ENCODE measurements at regions not wholly inside any gene's neighbourhood (a gene's known extent, or its start where the extent isn't known, plus 50 kb on each side); places are given as distances from the start of the nearest gene placed in this dataset.

DNA sequence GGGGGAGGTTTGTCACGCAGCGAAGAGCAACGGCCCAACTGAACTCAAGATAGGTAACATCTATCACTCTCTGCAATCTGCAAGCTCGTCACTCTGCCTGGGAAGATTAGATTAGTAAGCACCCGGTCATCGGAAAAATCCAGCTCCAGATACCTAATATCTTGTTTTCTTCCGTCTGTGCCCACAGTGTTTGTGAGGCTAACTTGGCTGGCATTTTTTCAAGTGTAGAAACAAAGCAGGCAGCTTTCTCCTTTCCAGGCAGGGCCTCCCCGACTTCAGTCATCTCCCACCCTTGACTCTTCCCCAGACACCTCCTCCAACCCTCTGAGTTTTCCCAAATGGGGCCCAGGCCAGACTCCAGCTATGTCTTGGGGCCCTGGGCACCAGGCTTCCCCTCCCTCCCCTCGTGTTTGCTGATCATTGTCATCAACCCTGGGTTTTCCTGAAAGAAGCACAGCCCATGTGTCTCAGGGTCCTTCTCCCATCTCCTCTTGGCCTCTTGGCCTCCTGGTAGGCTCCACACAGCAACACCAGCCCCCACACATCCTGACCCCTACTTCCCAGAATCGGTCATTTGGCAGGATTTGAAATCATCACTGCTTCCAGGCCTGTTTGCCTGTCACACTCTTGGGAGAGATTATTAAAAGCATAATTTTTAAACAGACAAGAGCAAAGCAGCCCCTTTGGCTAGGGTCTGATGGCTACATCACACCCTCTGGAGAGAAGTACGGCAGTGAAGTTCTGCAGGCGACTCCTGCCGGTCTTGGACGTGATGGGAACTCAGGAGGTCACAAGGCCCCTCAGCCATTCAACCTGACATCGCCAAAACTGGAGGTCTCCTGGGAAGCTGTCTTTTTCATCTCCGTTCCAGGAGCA, 144.9 kb upstream of the ID2 start:
- DNase-seq (ENCODE audit: extremely low spot score) = no peak
- peaks cover 23 to 51% (median 47%) of the 10 kb centered on the region in 4 donors for H3K4me1 ChIP-seq
- 82% methylated on average over 15 of the region's 16 CpGs for WGBS
- H3K4me3 ChIP-seq = no peak overlapping the region
- H3K9me3 ChIP-seq = peaks cover 0 to 5% (median 0%) of the 10 kb centered on the region in 4 donors
- intact Hi-C loops (cut with DNase I) = no loop called here
- no peak overlapping the region for H3K27ac ChIP-seq (replicated peaks in 1 of 4)
- H3K27me3 ChIP-seq = no peaks in the 10 kb centered on the region
- TF ChIP-seq EP300 (IDR thresholded peaks at IDR 0.05) (no peak), POLR2A (IDR thresholded peaks at IDR 0.05; ENCODE audit: low read depth) (no peak), POLR2AphosphoS5 (IDR thresholded peaks at IDR 0.05) (no peak)
- TF ChIP-seq, protein P1, sequence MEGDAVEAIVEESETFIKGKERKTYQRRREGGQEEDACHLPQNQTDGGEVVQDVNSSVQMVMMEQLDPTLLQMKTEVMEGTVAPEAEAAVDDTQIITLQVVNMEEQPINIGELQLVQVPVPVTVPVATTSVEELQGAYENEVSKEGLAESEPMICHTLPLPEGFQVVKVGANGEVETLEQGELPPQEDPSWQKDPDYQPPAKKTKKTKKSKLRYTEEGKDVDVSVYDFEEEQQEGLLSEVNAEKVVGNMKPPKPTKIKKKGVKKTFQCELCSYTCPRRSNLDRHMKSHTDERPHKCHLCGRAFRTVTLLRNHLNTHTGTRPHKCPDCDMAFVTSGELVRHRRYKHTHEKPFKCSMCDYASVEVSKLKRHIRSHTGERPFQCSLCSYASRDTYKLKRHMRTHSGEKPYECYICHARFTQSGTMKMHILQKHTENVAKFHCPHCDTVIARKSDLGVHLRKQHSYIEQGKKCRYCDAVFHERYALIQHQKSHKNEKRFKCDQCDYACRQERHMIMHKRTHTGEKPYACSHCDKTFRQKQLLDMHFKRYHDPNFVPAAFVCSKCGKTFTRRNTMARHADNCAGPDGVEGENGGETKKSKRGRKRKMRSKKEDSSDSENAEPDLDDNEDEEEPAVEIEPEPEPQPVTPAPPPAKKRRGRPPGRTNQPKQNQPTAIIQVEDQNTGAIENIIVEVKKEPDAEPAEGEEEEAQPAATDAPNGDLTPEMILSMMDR (IDR thresholded peaks at IDR 0.05) = no peak
- H3K36me3 ChIP-seq = no peaks in the 10 kb centered on the region

GRCh38 chr2:8537562-8538155, 144.2 kb upstream of the ID2 start:
- Histone ChIP-seq H3K4me3 (no peak overlapping the region), H3K27me3 (no peaks in the 10 kb centered on the region), H3K4me1 (peaks cover 23 to 51% (median 47%) of the 10 kb centered on the region in 4 donors), H3K9me3 (no peaks in the 10 kb centered on the region), H3K36me3 (no peaks in the 10 kb centered on the region), H3K27ac (replicated peaks in 1 of 4) (no peak overlapping the region)
- intact Hi-C loops (cut with DNase I) = no loop called here
- WGBS = 83% methylated on average over 4 of the region's 4 CpGs
- TF ChIP-seq EP300 (IDR thresholded peaks at IDR 0.05) (no peak), POLR2A (IDR thresholded peaks at IDR 0.05; ENCODE audit: low read depth) (no peak), POLR2AphosphoS5 (IDR thresholded peaks at IDR 0.05) (no peak)
- TF ChIP-seq, protein P1 (IDR thresholded peaks at IDR 0.05) = no peak
- no peak for DNase-seq (ENCODE audit: extremely low spot score)

- H3K9me3 ChIP-seq = no peaks in the 10 kb centered on the region
- no peak overlapping the region for H3K4me3 ChIP-seq
- intact Hi-C loops (cut with DNase I) = no loop called here
- TF ChIP-seq EP300 (IDR thresholded peaks at IDR 0.05) (no peak), POLR2AphosphoS5 (IDR thresholded peaks at IDR 0.05) (no peak), POLR2A (IDR thresholded peaks at IDR 0.05; ENCODE audit: low read depth) (no peak)
- TF ChIP-seq, protein P1 (IDR thresholded peaks at IDR 0.05) = no peak
- 69% methylated on average over 8 of the region's 9 CpGs for WGBS
- no peak for DNase-seq (ENCODE audit: extremely low spot score)
- no peak overlapping the region for H3K27ac ChIP-seq (replicated peaks in 1 of 4)
- no peaks in the 10 kb centered on the region for H3K36me3 ChIP-seq
- peaks cover 23 to 52% (median 47%) of the 10 kb centered on the region in 4 donors for H3K4me1 ChIP-seq
- no peaks in the 10 kb centered on the region for H3K27me3 ChIP-seq
Observed at GRCh38 chr2:8538531-8538930, 143.3 kb upstream of the ID2 start.

- no peak overlapping the region for H3K4me3 ChIP-seq
- peaks cover 23 to 56% (median 49%) of the 10 kb centered on the region in 4 donors for H3K4me1 ChIP-seq
- intact Hi-C loops (cut with DNase I) = no loop called here
- no peaks in the 10 kb centered on the region for H3K9me3 ChIP-seq
- H3K27ac ChIP-seq (replicated peaks in 1 of 4) = peak overlapping the region in 2 of 4 donors; percentile 1 to 34
- no peaks in the 10 kb centered on the region for H3K36me3 ChIP-seq
- TF ChIP-seq, protein P1 (IDR thresholded peaks at IDR 0.05) = no peak
- no peaks in the 10 kb centered on the region for H3K27me3 ChIP-seq
- WGBS = 84% methylated on average over 13 of the region's 14 CpGs
- DNase-seq (ENCODE audit: extremely low spot score) = no peak
Observed at GRCh38 chr2:8538931-8539621, 142.8 kb upstream of the ID2 start.

All from esophagus muscularis mucosa (tissue), 4 donors.